ENCODE measurements at regions not wholly inside any gene's neighbourhood (a gene's known extent, or its start where the extent isn't known, plus 50 kb on each side); places are given as distances from the start of the nearest gene placed in this dataset.

- no peak for TF ChIP-seq CTCF (conservative IDR thresholded peaks at IDR 0.05)
- no peak for TF ChIP-seq ZFX (IDR thresholded peaks at IDR 0.05)
Observed at GRCh38 chr4:134548052-134548628, 346.6 kb upstream of the PABPC4L start.
